ENCODE measurements at regions not wholly inside any gene's neighbourhood (a gene's known extent, or its start where the extent isn't known, plus 50 kb on each side); places are given as distances from the start of the nearest gene placed in this dataset.
"Not testable (repeated sequence)": the region's sequence is repeated elsewhere in the genome, so short reads cannot be mapped to it uniquely, and the experiment has no call there.

DNA sequence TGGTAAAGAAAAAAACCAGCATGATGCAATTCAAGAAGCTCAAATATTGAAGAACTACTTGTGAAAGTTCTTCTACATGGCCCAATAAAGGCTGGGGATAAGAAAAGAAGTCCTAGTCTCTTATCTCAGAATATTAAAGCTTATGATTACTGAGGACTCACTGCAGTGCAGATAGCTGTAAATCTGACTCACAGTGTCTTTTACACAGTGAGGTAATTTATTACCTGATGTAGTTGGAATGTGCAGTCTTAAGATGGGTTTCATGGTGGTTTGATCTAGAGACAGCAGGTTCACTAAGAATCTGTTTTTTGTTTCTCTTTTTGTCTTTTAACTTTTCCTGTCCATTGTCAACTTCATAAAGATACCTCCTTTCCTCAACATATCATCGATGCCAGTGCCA, 484.0 kb upstream of the MAP2 start:
- DNase-seq: no peak

DNA sequence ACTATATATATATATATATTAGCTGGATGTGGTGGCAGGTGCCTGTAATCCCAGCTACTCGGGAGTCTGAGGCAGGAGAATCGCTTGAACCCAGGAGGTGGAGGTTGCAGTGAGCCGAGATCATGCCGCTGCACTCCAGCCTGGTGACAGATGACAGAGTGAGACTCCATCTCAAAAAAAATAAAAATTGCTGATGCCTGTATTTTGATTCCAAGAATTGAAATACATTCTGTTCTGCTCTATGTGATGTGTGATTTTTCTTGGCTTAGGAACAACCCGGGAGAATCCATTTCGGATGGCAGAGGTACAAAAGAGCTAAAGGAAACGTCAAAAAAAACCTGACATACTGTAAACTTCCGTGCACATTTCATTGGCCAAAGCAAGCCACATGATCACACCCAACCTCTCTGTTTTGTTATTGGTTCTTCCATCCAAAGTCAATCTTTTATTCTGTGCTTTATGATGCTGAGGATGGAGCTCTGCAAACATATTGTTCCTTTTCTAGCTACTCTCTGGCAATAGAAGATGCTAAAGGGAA, 478.1 kb upstream of the MAP2 start:
- no peak for DNase-seq

DNA sequence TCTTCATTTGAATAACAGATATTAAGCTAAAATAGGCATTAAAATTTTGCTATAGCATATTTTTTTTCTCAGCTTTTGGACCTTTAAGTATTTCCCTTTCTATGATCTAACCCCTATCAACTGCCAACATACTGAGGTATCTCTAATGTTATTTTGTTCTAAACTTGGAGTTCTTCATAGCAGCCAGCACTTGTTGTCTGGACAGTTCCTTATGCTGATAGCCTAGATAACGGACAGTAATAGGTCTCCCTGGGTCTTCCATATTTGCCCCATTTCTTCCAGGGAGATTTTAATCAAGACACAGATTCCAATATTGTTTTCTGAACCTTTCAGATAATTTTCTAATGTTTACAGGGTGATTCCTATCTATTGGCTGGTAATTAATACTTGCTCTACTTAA, 475.8 kb upstream of the MAP2 start:
- DNase-seq: no peak

DNA sequence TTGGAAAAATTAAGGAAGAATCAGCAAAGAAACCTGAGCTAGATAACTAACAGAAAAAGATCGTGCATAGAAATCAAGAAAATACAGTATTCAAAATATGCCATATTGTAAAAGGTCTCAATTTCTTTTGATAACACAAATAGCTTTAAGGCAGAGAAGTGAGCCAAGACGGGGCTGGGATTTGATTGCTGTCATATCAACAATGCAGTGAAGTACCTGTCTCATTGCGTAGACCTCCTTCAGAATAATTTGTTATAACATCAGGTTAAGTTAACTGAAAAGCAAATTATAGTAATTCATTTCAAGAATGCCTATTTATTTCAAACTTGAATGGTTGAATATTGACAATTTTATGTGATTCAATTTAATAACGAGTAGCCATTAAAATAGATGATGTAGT, 453.8 kb upstream of the MAP2 start:
- no peak for DNase-seq

DNA sequence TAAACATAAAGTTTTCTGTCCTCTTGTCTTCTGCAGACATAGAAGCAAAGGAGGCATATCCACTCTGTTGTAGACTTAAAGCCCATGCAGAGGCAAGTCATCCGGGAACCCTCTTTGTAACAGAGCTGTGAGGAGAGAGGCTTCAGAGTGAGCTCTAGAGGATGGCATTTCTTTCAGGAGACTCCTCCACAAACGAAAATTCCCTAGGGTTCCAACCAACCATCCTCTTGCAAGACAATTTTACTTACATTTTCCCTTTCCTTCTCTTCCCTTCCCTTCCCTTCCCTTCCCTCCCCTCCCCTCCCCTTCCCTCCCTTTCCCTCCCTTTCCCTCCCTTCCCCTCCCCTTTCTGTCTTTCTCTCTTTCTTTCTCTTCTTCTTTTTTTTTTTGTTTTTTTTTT, 446.3 kb upstream of the MAP2 start:
- no peak for DNase-seq

DNA sequence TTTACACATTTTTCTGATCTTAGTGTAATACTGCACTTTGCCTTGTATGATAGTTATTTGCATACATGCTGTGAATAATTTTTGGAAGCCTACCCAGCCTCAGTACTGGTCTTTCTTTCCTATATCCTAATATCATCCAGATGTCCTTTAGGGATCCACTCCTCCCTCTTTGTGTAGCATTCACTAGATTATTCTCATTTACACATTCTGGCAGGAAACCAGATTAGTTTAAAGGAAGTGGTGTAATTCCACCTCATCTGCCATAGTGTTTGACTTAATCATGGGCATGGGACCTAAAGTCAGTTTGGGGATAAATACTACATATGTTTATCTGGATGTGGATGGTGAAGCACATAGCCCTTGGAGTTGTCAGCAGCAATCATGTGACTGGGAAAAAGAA, 444.9 kb upstream of the MAP2 start:
- DNase-seq: no peak

DNA sequence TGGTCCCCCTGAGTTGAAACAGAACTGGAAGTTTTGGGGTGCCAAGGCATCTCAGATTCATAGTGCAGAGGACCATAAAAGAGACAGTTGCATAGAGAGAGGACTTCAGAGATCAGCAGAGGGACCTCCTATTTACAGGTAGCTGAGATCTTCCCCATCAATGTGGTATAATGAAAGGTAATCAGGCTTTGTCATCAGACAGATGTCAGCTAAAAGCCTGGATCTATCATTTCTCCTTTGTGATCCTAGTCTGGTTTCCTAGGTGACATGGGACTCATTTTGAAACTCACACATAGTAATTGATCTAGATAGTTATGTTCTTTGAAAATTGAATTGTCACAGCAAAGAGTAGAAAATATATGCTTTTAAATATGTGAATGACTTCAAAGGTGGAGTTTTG, 443.5 kb upstream of the MAP2 start:
- no peak for DNase-seq

DNA sequence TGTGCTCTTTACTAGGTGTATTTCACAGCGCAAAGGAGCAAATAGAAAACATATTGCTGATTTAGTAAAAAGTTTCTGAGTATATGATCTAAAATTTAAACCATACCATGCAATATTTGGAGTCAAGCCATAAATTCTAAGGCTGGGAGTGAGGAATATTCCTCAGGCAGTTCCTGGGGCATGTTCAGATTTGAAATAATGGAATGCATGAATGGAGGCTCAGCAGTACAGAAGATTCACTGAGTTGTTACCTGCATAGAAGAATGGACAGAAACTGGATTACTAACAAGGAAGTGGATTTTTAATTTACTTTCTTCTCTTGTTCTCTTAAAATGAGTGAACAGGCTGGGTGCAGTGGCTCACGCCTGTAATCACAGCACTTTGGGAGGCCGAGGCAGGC, 441.0 kb upstream of the MAP2 start:
- no peak for DNase-seq

DNA sequence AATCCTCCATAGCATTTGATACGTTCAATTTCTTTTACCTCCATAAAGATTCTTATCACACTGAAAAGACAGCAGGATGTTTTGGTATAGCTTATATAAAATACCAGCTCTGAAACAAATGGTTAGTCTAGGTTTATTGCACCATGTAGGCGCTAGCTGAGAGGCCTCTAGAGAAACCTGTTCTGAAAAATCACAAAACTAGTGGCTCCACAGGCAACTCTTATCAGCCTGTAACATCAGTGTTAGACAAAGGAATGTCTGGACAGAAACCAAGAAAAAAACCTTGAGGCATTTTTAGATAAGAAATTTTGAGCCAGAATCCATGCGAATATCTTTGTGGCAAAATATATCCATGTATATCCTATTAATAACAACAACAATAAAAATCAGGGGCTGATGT, 440.4 kb upstream of the MAP2 start:
- DNase-seq: no peak

DNA sequence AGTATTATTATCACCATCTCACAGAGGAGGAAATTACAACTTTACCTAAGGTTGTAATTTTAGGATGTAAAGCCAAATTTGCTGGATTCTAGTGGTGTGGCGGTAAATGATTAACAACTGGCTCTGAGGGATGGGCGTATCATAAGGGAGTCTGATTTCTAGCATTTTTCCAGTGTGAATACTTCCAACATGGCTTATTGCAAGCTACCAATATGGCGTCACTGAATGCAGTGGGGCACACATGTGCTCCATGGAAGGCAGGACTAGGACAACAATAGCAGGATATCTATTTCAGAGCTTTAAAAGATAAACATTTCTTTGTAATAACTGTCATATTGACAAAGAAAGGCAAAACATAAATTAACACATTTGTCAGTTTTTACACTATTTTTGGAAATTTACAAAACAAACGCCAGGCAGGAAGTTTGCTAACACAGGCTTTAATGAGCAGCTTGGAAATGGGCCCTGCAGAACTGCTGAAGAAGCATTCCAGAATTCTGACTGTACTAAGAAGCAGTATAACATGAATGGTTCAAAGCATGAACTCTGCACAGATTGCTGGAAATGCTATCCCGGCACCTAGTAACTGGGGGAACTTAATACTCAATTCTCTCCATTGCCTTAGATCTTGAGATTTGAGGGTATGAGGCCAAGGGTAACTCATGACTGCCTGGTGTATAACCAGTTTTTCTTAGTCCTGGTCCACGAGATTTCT, 439.3 kb upstream of the MAP2 start:
- DNase-seq: no peak

DNA sequence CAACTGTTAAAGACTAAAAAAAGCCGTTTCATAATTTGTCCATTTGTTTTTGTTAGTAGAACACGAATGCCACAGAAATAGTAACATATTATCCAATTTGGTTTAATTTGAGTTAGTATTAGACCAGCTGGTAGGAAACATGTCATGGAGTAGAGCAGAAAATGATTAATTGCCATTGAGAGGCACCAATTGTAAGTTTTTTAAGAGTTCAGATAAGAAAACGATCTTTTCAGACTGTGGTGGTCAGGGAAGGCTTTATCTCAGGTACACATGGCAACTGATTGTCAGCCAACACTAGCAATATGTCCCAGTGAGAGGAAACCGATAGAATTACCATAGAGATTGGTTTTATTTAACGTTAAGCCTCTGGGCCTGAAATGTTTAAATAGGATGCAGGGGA, 438.2 kb upstream of the MAP2 start:
- DNase-seq: no peak

DNA sequence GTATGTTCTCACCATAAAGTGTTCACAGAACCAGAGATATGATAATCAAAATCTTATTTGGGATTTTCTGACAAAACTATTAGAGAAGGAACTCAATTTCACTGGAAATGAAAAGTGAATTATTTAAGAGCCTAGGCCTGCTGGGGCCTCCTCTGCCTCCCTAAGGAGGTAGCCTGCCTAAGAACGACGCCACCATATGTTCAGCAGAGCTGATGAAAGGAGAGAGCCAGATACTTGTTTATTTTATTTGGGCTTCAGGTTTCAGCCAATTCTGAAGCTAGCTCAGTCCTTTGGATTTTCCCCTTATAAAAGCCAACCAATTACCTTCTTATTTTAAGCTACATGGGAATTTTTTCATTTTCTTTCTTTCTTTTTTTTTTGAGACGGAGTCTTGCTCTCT, 433.1 kb upstream of the MAP2 start:
- DNase-seq: no peak

DNA sequence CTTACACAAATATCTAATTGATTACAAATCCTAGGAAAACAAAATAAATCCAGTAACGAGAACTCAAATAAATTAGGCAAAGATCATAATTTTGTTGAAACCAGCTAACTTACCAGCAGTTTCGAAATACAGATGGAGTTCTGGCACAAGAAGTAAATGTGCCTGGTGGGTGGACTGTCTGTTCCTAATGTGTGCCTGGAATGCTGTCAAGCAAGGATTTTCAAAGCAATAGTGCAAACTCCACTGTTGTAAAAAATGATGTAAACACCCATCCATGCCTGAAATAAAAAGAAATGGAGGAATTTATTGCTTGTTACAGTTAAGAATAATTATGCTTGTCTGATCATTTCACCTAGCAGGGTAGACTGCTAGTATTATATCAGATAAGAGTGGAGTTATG, 423.9 kb upstream of the MAP2 start:
- no peak for DNase-seq

DNA sequence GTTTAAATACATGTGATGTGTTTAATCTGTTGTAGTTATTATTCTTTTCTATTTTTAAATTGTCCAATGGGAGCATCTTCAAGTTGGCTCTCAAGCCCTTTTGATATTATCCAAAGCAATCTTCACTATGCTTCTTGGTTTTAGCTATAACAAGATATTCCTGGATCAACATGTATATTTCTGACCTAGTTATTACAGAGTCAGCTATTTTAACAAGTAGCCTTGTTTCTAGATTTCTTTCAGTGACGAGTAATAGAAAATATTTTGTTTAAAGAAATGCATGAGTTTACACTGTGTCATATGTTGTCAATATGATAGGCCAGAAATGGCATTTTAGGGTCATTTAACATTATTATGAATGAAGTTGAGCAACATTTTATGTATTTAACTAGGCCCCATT, 421.8 kb upstream of the MAP2 start:
- DNase-seq: no peak

DNA sequence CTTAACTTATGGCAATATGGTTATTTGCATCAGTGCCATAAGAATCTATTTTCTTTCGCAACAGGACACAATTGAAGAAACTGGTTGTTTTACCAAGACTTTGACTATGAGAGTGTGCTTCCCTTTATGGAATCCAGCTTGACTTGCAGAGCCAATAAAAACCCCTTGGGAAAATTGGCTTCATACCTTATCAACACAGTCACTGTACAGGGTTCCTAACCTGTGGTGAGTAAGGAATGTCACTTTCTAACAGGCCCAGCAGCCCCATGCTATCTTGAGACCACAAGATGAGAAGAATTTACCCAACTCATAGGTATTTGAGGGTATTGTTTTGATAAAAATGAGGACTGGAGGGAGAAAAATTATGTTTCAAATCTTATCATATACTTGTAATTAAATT, 418.5 kb upstream of the MAP2 start:
- no peak for DNase-seq

DNA sequence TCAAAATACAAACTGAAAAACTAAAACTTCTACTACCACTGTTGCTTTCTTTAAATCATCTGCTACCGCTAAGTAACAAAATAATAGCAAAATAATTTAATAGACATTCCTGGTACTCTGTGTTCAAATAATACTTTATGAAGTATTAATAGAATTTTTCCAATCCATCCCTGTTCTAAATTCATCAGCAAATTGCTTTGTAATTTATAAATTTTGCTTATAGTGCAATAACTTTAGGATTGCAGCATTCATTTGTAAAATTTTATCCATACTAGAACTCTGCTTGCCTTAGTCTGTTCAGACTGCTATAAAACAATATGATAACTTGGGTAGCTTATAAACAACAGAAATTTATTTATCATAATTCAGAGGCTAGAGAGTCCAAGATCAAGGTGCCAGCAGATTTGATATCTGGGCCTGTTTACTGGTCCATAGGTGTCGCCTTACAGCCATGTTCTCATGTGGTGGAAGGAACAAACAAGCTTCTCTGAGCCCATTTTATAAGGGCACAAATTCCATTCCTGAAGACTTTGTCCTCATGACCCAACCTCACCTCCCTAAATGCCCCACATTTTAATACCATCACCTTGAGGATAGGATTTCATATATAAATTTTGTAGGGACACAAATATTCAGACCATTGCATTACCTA, 415.1 kb upstream of the MAP2 start:
- DNase-seq: no peak

DNA sequence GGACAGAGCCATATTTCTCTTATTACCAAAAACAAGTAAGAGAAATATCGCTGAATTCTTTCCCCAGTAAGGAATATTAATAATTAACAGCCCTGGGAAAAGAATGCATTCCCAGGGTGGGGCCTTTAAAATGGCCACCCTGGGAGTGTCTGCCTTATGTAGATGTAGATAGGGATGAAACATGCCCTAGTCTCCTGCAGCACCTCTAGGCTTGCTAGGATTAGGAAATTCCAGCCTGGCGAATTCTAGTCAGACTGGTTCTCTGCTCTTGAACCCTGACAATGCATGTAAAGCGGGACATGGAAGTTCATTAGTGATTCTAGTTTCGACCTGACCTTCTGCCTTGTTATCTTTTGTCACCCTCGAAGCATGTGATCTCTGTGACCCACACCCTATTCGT, 405.2 kb upstream of the MAP2 start:
- not testable (repeated sequence) for DNase-seq

DNA sequence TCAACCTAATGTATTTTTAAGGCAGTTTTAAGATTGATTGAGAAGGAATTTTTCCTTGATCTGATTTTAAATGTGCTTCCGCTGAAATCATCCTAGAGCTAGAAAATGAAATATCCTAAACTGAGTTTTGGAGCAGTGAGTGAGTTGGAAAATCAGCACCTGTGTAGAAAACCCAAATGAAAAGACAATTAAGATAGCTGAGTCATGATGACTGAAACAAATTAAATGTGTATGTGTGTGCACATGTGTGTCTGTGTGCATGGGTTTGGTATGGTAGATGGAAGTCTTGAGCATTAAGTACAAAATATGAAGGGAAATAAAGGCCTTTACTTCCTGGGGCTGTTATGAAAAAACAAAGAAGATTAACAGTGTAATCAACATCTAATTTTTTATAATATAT, 394.6 kb upstream of the MAP2 start:
- no peak for DNase-seq

DNA sequence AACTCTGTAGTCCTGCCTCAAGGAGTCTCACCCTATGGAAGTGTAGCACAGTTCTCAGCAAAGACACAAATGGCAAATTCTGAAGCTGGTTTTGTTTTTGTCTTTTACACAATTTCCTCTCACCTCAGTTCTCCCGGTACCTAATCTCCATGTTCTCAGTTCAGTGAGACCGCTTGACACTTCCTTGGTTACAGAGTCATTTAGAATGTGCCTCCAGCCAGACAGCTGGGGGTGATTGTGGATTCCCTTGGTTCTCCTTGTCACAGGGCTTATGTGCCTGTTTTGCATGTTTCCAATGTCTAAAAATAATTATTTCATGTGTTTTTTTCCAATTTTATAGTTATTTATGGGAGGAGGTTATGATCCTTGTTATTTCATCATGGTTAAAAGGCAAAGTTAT, 379.5 kb upstream of the MAP2 start:
- no peak for DNase-seq

DNA sequence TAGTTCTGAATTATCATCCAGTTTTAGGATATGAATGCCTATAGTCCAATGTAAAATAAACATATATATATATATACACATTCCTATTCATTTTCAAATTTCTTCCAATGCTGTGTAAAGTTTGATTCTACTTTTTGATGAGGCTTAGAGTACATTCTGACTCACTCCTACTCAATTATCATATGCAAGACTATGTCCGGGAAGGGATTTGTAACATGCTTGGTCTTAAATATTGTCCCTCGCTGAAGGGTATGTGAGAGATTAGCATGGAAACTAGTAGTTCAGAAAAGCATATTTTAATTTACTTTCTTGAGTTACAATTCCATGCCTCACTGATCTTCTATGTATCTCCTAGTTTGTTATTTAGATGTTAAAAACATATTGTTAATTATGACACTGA, 377.7 kb upstream of the MAP2 start:
- DNase-seq: no peak

DNA sequence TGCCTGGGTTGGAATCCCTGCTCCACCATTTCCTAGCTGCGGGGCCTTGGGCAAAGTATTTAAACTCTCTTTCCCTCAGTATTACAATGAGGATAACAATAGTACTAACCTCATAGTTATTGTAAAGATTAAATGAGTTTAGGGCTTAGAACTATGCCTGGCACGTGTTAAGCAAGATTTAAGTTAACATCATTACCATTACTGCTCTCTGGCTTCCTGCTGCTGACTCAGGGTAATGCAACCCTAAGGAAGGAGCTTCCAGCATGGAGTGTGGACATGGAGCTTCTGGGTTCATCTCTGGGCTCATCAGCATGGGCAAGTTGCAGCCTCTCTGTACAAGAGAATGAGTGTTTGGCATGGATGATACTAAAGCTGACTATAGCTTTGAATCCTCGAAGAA, 374.2 kb upstream of the MAP2 start:
- no peak for DNase-seq

DNA sequence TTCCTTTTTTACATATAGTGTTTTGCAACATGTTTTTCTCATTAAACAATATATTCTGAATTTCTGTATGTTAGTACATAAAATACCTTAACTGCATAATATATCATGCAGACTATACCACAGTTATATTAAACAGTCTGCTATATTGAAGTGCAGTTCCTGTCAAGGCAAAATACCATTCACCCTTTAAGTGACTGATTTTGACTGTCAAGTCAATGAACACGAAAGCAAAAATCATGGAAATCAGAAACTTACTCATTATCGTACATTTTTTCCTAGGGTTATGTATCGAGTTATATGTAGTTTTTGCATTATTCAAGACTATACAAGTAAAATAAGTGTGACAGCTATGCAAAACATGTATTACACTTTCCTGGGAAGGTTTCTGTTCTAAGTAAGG, 361.6 kb upstream of the MAP2 start:
- no peak for DNase-seq

DNA sequence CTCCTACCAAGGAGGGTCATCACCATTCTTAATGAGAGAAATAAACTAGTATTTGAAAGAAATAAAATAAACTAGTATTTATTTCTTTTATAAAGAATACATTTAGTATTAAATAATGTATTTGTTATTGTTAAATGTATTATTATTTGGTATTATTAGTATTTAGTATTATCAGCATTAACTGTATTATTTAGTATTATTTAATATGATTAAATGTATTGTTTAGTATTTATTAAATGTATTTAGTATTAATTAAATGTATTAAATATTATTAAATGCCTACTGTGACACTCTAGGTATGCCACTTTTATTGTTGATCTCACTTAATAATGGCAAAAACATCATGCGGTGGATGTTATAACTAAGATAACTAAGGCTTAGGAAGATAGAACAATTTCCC, 353.6 kb upstream of the MAP2 start:
- DNase-seq: no peak

DNA sequence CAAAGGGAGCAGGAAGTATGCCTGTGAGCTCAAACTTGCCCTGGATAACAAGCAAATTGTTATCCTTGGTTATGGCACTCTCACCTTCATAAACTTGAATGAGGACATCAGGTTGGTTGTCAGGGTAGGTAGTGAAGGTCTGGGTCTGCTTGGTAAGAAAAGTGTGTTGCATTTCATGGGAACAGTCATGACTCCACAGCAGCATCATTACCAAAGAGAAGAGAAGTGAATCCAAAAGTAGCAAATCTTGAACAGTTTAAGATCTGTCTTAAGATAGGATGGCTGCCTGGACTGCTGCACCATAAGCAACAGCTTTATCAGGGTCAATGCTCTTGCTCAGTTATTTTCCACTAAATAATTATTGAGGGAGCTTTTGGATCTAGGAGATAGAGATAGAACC, 350.7 kb upstream of the MAP2 start:
- no peak for DNase-seq

DNA sequence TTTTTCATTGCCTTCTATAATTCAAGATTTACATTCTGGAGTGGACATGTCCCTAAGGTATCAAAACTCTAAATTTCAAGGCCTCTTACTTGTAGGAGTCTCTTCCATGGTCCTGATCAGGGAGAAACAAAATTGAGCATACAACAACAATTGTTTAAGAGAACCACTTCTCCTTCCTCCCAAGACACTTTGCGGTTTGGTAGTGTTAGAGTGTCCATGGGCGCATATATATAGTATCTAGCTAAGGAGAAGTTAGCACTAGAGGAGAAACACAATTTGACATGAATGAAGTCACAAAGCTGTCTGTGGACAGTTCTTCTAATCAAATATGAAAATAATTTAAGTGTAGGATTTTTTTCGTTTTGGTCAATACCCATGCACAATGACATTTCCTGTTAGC, 349.1 kb upstream of the MAP2 start:
- no peak for DNase-seq

Measured in CD4-positive, alpha-beta T cell treated with Interferon alpha-2 for 1 hour (primary cell).